ENCODE measurements at regions not wholly inside any gene's neighbourhood (a gene's known extent, or its start where the extent isn't known, plus 50 kb on each side); places are given as distances from the start of the nearest gene placed in this dataset.

DNA sequence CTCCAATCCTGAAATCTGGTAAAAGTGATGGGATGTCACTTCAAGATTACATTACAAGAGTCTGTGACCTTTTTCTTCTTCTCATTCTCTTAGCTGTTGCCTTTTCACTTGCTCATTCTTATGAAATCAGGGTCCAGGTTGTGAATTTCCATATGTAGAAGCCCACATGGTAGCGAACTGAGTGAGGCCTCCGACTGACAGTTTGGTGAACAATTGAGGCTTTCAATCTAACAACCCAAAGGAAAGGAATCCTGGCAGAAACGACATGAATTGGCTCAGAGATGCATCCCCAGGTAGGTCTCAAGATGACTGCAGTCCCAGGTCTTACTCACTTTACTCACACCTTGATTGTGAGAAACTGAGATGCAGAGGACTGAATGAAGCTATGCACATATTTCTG, 203.4 kb upstream of the FAT4 start (continued):
- no peak for TF ChIP-seq BCL11A (IDR thresholded peaks at IDR 0.05; ENCODE audit: low read depth in 2 of 2, low read length in 2 of 2)

GRCh38 chr4:125105561-125105960, 209.2 kb upstream of the FAT4 start:
- Histone ChIP-seq H2BK15ac (ENCODE audit: low read length) (no peak overlapping the region), H4K5ac (ENCODE audit: insufficient read length, low read depth, low read length) (no peak overlapping the region), H3K14ac (ENCODE audit: insufficient read length) (no peak overlapping the region), H4K20me1 (replicated peaks in 1 of 2; ENCODE audit: control insufficient read depth in 1 of 2, insufficient read depth in 2 of 2, low read length in 2 of 2) (no peaks in the 10 kb centered on the region), H2BK12ac (ENCODE audit: low read depth, low read length) (no peak overlapping the region), H3K18ac (ENCODE audit: extremely low read depth, low read length) (no peak overlapping the region), H3K27ac (ENCODE audit: low read depth, low read length) (no peak overlapping the region), H2AFZ (ENCODE audit: low read length) (no peak overlapping the region), H3K36me3 (ENCODE audit: control insufficient read depth in 2 of 4, insufficient read depth in 4 of 4, low read length in 3 of 4) (no peaks in the 10 kb centered on the region), H2BK120ac (replicated peaks; ENCODE audit: low read depth, low read length) (no peak overlapping the region), H3K79me1 (ENCODE audit: low read depth, low read length) (no peaks in the 10 kb centered on the region), H2BK20ac (ENCODE audit: low read length) (no peak overlapping the region), H3K23me2 (ENCODE audit: low read depth, low read length) (no peaks in the 10 kb centered on the region), H2AK5ac (ENCODE audit: low read depth, low read length) (no peak overlapping the region), H3K4me3 (ENCODE audit: extremely low read depth in 1 of 4, insufficient read depth in 2 of 4, low read depth in 3 of 4, low read length in 4 of 4) (no peak overlapping the region), H3K56ac (replicated peaks; ENCODE audit: insufficient read length, low read depth, low read length) (no peak overlapping the region), H3K9ac (replicated peaks in 1 of 4; ENCODE audit: extremely low read depth in 1 of 4, low read depth in 3 of 4, low read length in 3 of 4) (no peak overlapping the region), H3K9me3 (ENCODE audit: insufficient read depth in 2 of 2, low read depth in 1 of 2, low read length in 1 of 2) (no peaks in the 10 kb centered on the region), H4K8ac (ENCODE audit: extremely low read depth, insufficient read depth, low read length) (no peak overlapping the region), H3K27me3 (replicated peaks in 1 of 4; ENCODE audit: control insufficient read depth in 3 of 4, extremely low read depth in 1 of 4, insufficient read depth in 3 of 4, low read length in 3 of 4) (no peaks in the 10 kb centered on the region), H3K4me2 (ENCODE audit: insufficient read depth in 1 of 2, low read depth in 2 of 2, low read length in 2 of 2) (no peak overlapping the region), H2BK5ac (ENCODE audit: low read depth, low read length) (no peak overlapping the region), H3K4me1 (replicated peaks in 1 of 4; ENCODE audit: control insufficient read depth in 3 of 4, insufficient read depth in 4 of 4, low read length in 3 of 4) (no peaks in the 10 kb centered on the region; a peak in 1 of 7 replicates), H4K91ac (replicated peaks; ENCODE audit: insufficient read length, low read length) (no peak overlapping the region), H3K79me2 (ENCODE audit: control insufficient read depth in 1 of 2, insufficient read depth in 2 of 2, low read length in 2 of 2) (no peaks in the 10 kb centered on the region), H3K4ac (replicated peaks; ENCODE audit: insufficient read length, low read depth, low read length) (no peak overlapping the region), H3K23ac (ENCODE audit: insufficient read length) (no peak overlapping the region)
- POLR2A ChIA-PET (ENCODE audit: partially characterized antibody): no interaction called here
- FAIRE-seq (no peak), DNase-seq (ENCODE audit: low read depth in 1 of 2, low spot score in 2 of 2) (no peak)
- CTCF ChIA-PET (ENCODE audit: partially characterized antibody): no interaction called here
- 100% methylated on average over 2 of the region's 2 CpGs for WGBS, 2 experiments (ENCODE audit: extremely low coverage in 1 of 2, insufficient coverage in 1 of 2, insufficient read length in 1 of 2, insufficient replicate concordance in 2 of 2, low coverage in 1 of 2, low lambda C conversion rate in 2 of 2, missing lambda C conversion rate in 1 of 2)
- TF ChIP-seq HDAC6 (IDR thresholded peaks at IDR 0.05; ENCODE audit: low read depth, low read length): no peak
- no peak for TF ChIP-seq TEAD4 (IDR thresholded peaks at IDR 0.05; ENCODE audit: low read depth, low read length)
- no peak for TF ChIP-seq CHD1 (IDR thresholded peaks at IDR 0.05; ENCODE audit: low read depth, low read length)
- TF ChIP-seq ASH2L (IDR thresholded peaks at IDR 0.05; ENCODE audit: low read length): no peak
- no peak for TF ChIP-seq SIN3A (conservative IDR thresholded peaks at IDR 0.05 in 1 of 2, IDR thresholded peaks at IDR 0.05 in 1 of 2; ENCODE audit: low read depth in 1 of 2, low read length in 2 of 2)

Data from H1 (cell line).